HepG2 (cell line): ENCODE measurements at regions not wholly inside any gene's neighbourhood (a gene's known extent, or its start where the extent isn't known, plus 50 kb on each side); places are given as distances from the start of the nearest gene placed in this dataset.

ENCODE experiments used
- ATAC-seq: fragments of 200-7000 bp; cut with Tn5 transposase; 3 replicates; pipeline ENCODE4 v1.9.1; 2020; ENCODE audit warnings: mild to moderate bottlenecking, moderate library complexity
- BruUV-seq: library from RNA; stranded (reverse); fragments of 400-500 nt; replicated peaks from 2 replicates; lab custom pipeline; 2021; lab: Mats Ljungman, UMichigan
- CTCF ChIA-PET: fragments of 300-600 bp; formaldehyde crosslinking; extraction: SDS; loops from one replicate; lab custom pipeline; 2021; ENCODE audit warnings: low total read pairs, inconsistent platforms, low intra/inter-chr PET ratio; lab: Yijun Ruan, JAX
- POLR2A ChIA-PET: fragments of 350-600 bp; sonication (Branson Sonifier 250); formaldehyde crosslinking; loops from one replicate; lab custom pipeline; 2020; ENCODE audit warnings: antibody characterized with exemption, inconsistent platforms; lab: Yijun Ruan, JAX
- DNase-seq: peaks from one replicate; pipeline ENCODE4 v3.0.0-alpha.2; 2015; ENCODE audit warnings: low spot score
- FAIRE-seq: peaks from 3 replicates; lab custom pipeline; 2011; peaks lifted over from hg19 to GRCh38; lab: Jason Lieb, UNC
- H2AFZ ChIP-seq: one replicate; pipeline ENCODE4 v1.6.1; 2011; ENCODE audit warnings: low read length, inconsistent platforms
- H3K27ac ChIP-seq: fragments of 300-600 bp; 3 replicates; pipeline ENCODE4 v1.8.0; 2011; ENCODE audit warnings: mixed run types, mild to moderate bottlenecking, mixed read lengths, low read length, inconsistent platforms; ENCODE audit not compliant: insufficient read depth; ENCODE audit errors: extremely low read length
- H3K27me3 ChIP-seq, 2 experiments: fragments of 200-600 bp in 1 of 2; 2 replicates in 1 of 2; 3 replicates in 1 of 2; pipeline versions ENCODE4 v1.6.0 to v1.8.0; 2011; ENCODE audit warnings: low read length in 2 of 2, mild to moderate bottlenecking in 2 of 2, moderate library complexity in 2 of 2, inconsistent platforms in 1 of 2; ENCODE audit not compliant: insufficient read depth in 2 of 2, control insufficient read depth in 1 of 2
- H3K36me3 ChIP-seq, 2 experiments: fragments of 200-600 bp in 1 of 2; replicated peaks in 1 of 2; 2 replicates in 1 of 2; 3 replicates in 1 of 2; pipeline versions ENCODE4 v1.5.1 to v1.8.0; 2011; ENCODE audit warnings: low read length in 2 of 2, inconsistent platforms in 1 of 2; ENCODE audit not compliant: insufficient read depth in 2 of 2, control insufficient read depth in 1 of 2
- H3K4me1 ChIP-seq: 2 replicates; pipeline ENCODE4 v1.5.1; 2012; ENCODE audit warnings: low read length, inconsistent platforms; ENCODE audit not compliant: insufficient read depth
- H3K4me2 ChIP-seq: 2 replicates; pipeline ENCODE4 v1.6.0; 2011; ENCODE audit warnings: low read depth, low read length, inconsistent platforms
- H3K4me3 ChIP-seq, 3 experiments: fragments of 200-600 bp in 1 of 3; sonication (generic), shearing (Covaris generic) in 1 of 3; replicated peaks in 1 of 3; 2 replicates each; pipeline ENCODE4 v1.5.1; 2011 to 2016; ENCODE audit warnings: low read length in 3 of 3, inconsistent platforms in 2 of 3, low read depth in 2 of 3, mild to moderate bottlenecking in 2 of 3, control low read depth in 1 of 3, mixed read lengths in 1 of 3; ENCODE audit not compliant: insufficient read depth in 1 of 3
- H3K79me2 ChIP-seq: one replicate; pipeline ENCODE4 v1.6.1; 2011; ENCODE audit warnings: low read length, inconsistent platforms; ENCODE audit not compliant: insufficient read depth
- H3K9ac ChIP-seq: 2 replicates; pipeline ENCODE4 v1.6.0; 2011; ENCODE audit warnings: mild to moderate bottlenecking, low read depth, low read length, inconsistent platforms; ENCODE audit not compliant: insufficient read depth
- H3K9me3 ChIP-seq: 2 replicates; pipeline ENCODE4 v1.5.1; 2012; ENCODE audit warnings: mild to moderate bottlenecking, low read length
- H4K20me1 ChIP-seq: 2 replicates; pipeline ENCODE4 v1.6.0; 2011; ENCODE audit warnings: inconsistent platforms, mild to moderate bottlenecking, low read length, moderate library complexity; ENCODE audit not compliant: insufficient read depth
- ATAD3A ChIP-seq: sonication (generic); formaldehyde crosslinking; IDR thresholded peaks from 2 replicates; pipeline ENCODE4 v1.4.0; 2020; ENCODE audit warnings: missing genetic modification reagents
- GFI1 ChIP-seq: sonication (generic); formaldehyde crosslinking; IDR thresholded peaks from 2 replicates; pipeline ENCODE4 v1.5.0; 2020; ENCODE audit warnings: missing genetic modification reagents, mild to moderate bottlenecking, borderline replicate concordance
- HMG20A ChIP-seq: IDR thresholded peaks from 2 replicates; pipeline ENCODE4 v1.6.1; 2016; ENCODE audit warnings: borderline replicate concordance
- HMG20B ChIP-seq: conservative IDR thresholded peaks from 2 replicates; pipeline ENCODE4 v1.6.1; 2016; ENCODE audit warnings: missing genetic modification reagents, missing compliant biosample characterization
- HNF4A ChIP-seq: sonication (generic); formaldehyde crosslinking; IDR thresholded peaks from 2 replicates; pipeline ENCODE4 v1.4.0; 2020; ENCODE audit warnings: missing genetic modification reagents
- KDM5A ChIP-seq: fragments of 200-600 bp; sonication (generic); IDR thresholded peaks from 2 replicates; pipeline ENCODE4 v1.7.0; 2018; ENCODE audit warnings: antibody characterized with exemption, mild to moderate bottlenecking, low read length, borderline replicate concordance
- KLF13 ChIP-seq: sonication (generic); formaldehyde crosslinking; IDR thresholded peaks from 2 replicates; pipeline ENCODE4 v1.4.0; 2020; ENCODE audit warnings: mild to moderate bottlenecking, missing genetic modification reagents
- NFE2L2 ChIP-seq: fragments of 150-350 bp; IDR thresholded peaks from 2 replicates; pipeline ENCODE4 v1.6.1; 2014; ENCODE audit warnings: low read length
- RELA ChIP-seq: sonication (generic); formaldehyde crosslinking; IDR thresholded peaks from 2 replicates; pipeline ENCODE4 v1.4.0; 2020; ENCODE audit warnings: missing genetic modification reagents
- SP5 ChIP-seq: IDR thresholded peaks from 2 replicates; pipeline ENCODE4 v1.6.1; 2016; ENCODE audit warnings: low read depth, borderline replicate concordance
- TBX3 ChIP-seq: fragments of 450-650 bp; IDR thresholded peaks from 2 replicates; pipeline ENCODE4 v1.6.1; 2017; ENCODE audit warnings: antibody characterized with exemption, mild to moderate bottlenecking, inconsistent platforms, borderline replicate concordance
- ZBTB7B ChIP-seq: sonication (generic); formaldehyde crosslinking; IDR thresholded peaks from 2 replicates; pipeline ENCODE4 v1.4.0; 2020; ENCODE audit warnings: missing genetic modification reagents
- ZMYM2 ChIP-seq: sonication (generic); formaldehyde crosslinking; IDR thresholded peaks from 2 replicates; pipeline ENCODE4 v1.8.0; 2022; ENCODE audit warnings: mild to moderate bottlenecking, missing genetic modification reagents
- ZNF235 ChIP-seq: sonication (generic); formaldehyde crosslinking; IDR thresholded peaks from 2 replicates; pipeline ENCODE4 v1.8.1; 2023; ENCODE audit warnings: mild to moderate bottlenecking, missing genetic modification reagents, borderline replicate concordance
- ZNF451 ChIP-seq: sonication (generic); formaldehyde crosslinking; IDR thresholded peaks from 2 replicates; pipeline ENCODE4 v1.5.0; 2020; ENCODE audit warnings: mild to moderate bottlenecking, missing genetic modification reagents
- ZNF737 ChIP-seq: sonication (generic); formaldehyde crosslinking; IDR thresholded peaks from 2 replicates; pipeline ENCODE4 v1.5.0; 2020; ENCODE audit warnings: missing genetic modification reagents, mild to moderate bottlenecking, borderline replicate concordance
- WGBS: methylation state at CpG from one replicate; pipeline ENCODE4 v1.1.6; 2017; ENCODE audit warnings: low lambda C conversion rate; 5-methylcytosine and 5-hydroxymethylcytosine counted together
- in situ Hi-C: cut with HindIII; loops from 2 replicates; pipeline ENCODE4 v1.10.0; 2017; ENCODE audit warnings: low pct_unique_long_range_greater_than_20kb; ENCODE audit not compliant: extremely low pct_ligation_motif_present
- intact Hi-C: fragments of 100-400 bp; cut with micrococcal nuclease; formaldehyde crosslinking; loops from one replicate; pipeline ENCODE4 v1.10.0; 2022; ENCODE audit not compliant: unreplicated experiment
- TF ChIP-seq, protein P1 (sequence below): sonication (generic); formaldehyde crosslinking; conservative IDR thresholded peaks from 2 replicates; pipeline ENCODE4 v1.4.0; 2020; ENCODE audit warnings: missing genetic modification reagents
- TF ChIP-seq, protein P2 (sequence below): IDR thresholded peaks from 2 replicates; pipeline ENCODE4 v1.6.1; 2016; ENCODE audit warnings: missing compliant biosample characterization, missing genetic modification reagents, borderline replicate concordance

GRCh38 chrX:856566-857290, 226.1 kb downstream of the SHOX start:
- in situ Hi-C loops, result no loop called here
- Histone ChIP-seq H3K4me1 (no peaks in the 10 kb centered on the region), H3K27me3 (no peaks in the 10 kb centered on the region; a peak in 1 of 5 replicates), H3K4me3 (no peak overlapping the region), H2AFZ (no peak overlapping the region), H3K27ac (no peak overlapping the region), H3K36me3 (no peaks in the 10 kb centered on the region), H3K79me2 (no peaks in the 10 kb centered on the region), H4K20me1 (no peaks in the 10 kb centered on the region), H3K9me3 (no peaks in the 10 kb centered on the region), H3K4me2 (no peak overlapping the region), H3K9ac (no peak overlapping the region)
- DNase-seq, result no peak
- TF ChIP-seq ATAD3A (CRISPR knock-in tag) (no peak), ZNF737 (CRISPR knock-in tag) (no peak), HMG20A (CRISPR knock-in tag) (no peak), KLF13 (CRISPR knock-in tag) (no peak), TBX3 (no peak), HMG20B (CRISPR knock-in tag) (no peak), ZNF235 (CRISPR knock-in tag) (no peak)
- CTCF ChIA-PET, result no interaction called here
- POLR2A ChIA-PET, result no interaction called here
- no peak for FAIRE-seq
- no TSS peak for BruUV-seq
- 29% methylated on average over 14 of the region's 14 CpGs for WGBS
- ATAC-seq, result no peak
- intact Hi-C loops, result no loop called here

- BruUV-seq, result no TSS peak
- intact Hi-C loops, result no loop called here
- no peak overlapping the region for H3K4me2 ChIP-seq
- H3K79me2 ChIP-seq, result no peaks in the 10 kb centered on the region
- 25% methylated on average over 7 of the region's 7 CpGs for WGBS
- no peak overlapping the region for H3K27ac ChIP-seq
- no peaks in the 10 kb centered on the region for H3K9me3 ChIP-seq
- no peak for ATAC-seq
- DNase-seq, result no peak
- in situ Hi-C loops, result no loop called here
- ChIA-PET POLR2A (no interaction called here), CTCF (no interaction called here)
- no peaks in the 10 kb centered on the region for H3K36me3 ChIP-seq
- no peaks in the 10 kb centered on the region for H3K4me1 ChIP-seq
- H3K27me3 ChIP-seq, result peaks cover 0 to 1% of the 10 kb centered on the region in 2 experiments; a peak in 1 of 5 replicates
- FAIRE-seq, result no peak
- no peak overlapping the region for H3K4me3 ChIP-seq
- no peak overlapping the region for H3K9ac ChIP-seq
- no peaks in the 10 kb centered on the region for H4K20me1 ChIP-seq
- H2AFZ ChIP-seq, result no peak overlapping the region
- TF ChIP-seq HNF4A (CRISPR knock-in tag), result no peak
- no peak for TF ChIP-seq KDM5A
- TF ChIP-seq, protein P1, sequence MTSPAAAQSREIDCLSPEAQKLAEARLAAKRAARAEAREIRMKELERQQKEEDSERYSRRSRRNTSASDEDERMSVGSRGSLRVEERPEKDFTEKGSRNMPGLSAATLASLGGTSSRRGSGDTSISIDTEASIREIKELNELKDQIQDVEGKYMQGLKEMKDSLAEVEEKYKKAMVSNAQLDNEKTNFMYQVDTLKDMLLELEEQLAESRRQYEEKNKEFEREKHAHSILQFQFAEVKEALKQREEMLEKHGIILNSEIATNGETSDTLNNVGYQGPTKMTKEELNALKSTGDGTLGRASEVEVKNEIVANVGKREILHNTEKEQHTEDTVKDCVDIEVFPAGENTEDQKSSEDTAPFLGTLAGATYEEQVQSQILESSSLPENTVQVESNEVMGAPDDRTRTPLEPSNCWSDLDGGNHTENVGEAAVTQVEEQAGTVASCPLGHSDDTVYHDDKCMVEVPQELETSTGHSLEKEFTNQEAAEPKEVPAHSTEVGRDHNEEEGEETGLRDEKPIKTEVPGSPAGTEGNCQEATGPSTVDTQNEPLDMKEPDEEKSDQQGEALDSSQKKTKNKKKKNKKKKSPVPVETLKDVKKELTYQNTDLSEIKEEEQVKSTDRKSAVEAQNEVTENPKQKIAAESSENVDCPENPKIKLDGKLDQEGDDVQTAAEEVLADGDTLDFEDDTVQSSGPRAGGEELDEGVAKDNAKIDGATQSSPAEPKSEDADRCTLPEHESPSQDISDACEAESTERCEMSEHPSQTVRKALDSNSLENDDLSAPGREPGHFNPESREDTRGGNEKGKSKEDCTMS (CRISPR knock-in tag), result no peak
- no peak for TF ChIP-seq GFI1 (CRISPR knock-in tag)
- TF ChIP-seq RELA (CRISPR knock-in tag), result no peak
- no peak for TF ChIP-seq ZNF451
- TF ChIP-seq ZBTB7B (CRISPR knock-in tag), result no peak
- no peak for TF ChIP-seq ZMYM2 (CRISPR knock-in tag)
- TF ChIP-seq SP5, result no peak
- TF ChIP-seq NFE2L2, result no peak
- TF ChIP-seq, protein P2, sequence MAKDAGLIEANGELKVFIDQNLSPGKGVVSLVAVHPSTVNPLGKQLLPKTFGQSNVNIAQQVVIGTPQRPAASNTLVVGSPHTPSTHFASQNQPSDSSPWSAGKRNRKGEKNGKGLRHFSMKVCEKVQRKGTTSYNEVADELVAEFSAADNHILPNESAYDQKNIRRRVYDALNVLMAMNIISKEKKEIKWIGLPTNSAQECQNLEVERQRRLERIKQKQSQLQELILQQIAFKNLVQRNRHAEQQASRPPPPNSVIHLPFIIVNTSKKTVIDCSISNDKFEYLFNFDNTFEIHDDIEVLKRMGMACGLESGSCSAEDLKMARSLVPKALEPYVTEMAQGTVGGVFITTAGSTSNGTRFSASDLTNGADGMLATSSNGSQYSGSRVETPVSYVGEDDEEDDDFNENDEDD (CRISPR knock-in tag), result no peak
Observed at GRCh38 chrX:853304-853703, 222.7 kb downstream of the SHOX start.
